Upper lobe of left lung (tissue), 4 donors: ENCODE measurements at regions not wholly inside any gene's neighbourhood (a gene's known extent, or its start where the extent isn't known, plus 50 kb on each side); places are given as distances from the start of the nearest gene placed in this dataset.

Source experiments
- CTCF ChIP-seq, 6 experiments: fragments of 450-650 bp in 4 of 6; fragments of 200-600 bp in 2 of 6; sonication (generic) in 2 of 6; IDR thresholded peaks; one replicate each; pipeline ENCODE4 v1.5.1; 2016 to 2019; ENCODE audit warnings: antibody characterized with exemption in 6 of 6
- POLR2A ChIP-seq, 4 donors: fragments of 450-650 bp; IDR thresholded peaks; one replicate each; pipeline ENCODE4 v1.5.1; 2016 to 2017; ENCODE audit warnings: antibody characterized with exemption in 4 of 4, mild to moderate bottlenecking in 2 of 4

GRCh38 chr20:50410343-50410742 is 99.8 kb upstream of the PTPN1 start:
- TF ChIP-seq CTCF (IDR thresholded peaks at IDR 0.05) (no peak), POLR2A (IDR thresholded peaks at IDR 0.05) (no peak)
